HEK293 (cell line): ENCODE measurements at regions not wholly inside any gene's neighbourhood (a gene's known extent, or its start where the extent isn't known, plus 50 kb on each side); places are given as distances from the start of the nearest gene placed in this dataset.

Experiments used
- BCL11A ChIP-seq: fragments of 450-650 bp; formaldehyde crosslinking; IDR thresholded peaks from 2 replicates; pipeline ENCODE4 v1.5.1; 2016; ENCODE audit warnings: low read depth, missing biosample characterization, missing genetic modification characterization
- CTCF ChIP-seq: fragments of 450-650 bp; formaldehyde crosslinking; IDR thresholded peaks from 2 replicates; pipeline ENCODE4 v1.5.1; 2016; ENCODE audit warnings: missing biosample characterization, missing genetic modification characterization
- KLF10 ChIP-seq: fragments of 450-650 bp; IDR thresholded peaks from 2 replicates; pipeline ENCODE4 v1.5.1; 2018; ENCODE audit warnings: missing biosample characterization, mild to moderate bottlenecking, missing genetic modification characterization
- PRDM4 ChIP-seq: fragments of 450-650 bp; formaldehyde crosslinking; IDR thresholded peaks from 2 replicates; pipeline ENCODE4 v1.5.1; 2017; ENCODE audit warnings: missing biosample characterization, missing genetic modification characterization
- TCF7L2 ChIP-seq: IDR thresholded peaks from 2 replicates; pipeline ENCODE4 v1.6.1; 2011; ENCODE audit warnings: low read depth, mild to moderate bottlenecking, inconsistent platforms, low read length, moderate library complexity, borderline replicate concordance
- ZFP3 ChIP-seq: fragments of 450-650 bp; formaldehyde crosslinking; IDR thresholded peaks from 2 replicates; pipeline ENCODE4 v1.5.1; 2016; ENCODE audit warnings: low read depth, missing biosample characterization, missing genetic modification characterization
- ZFP41 ChIP-seq: fragments of 450-650 bp; formaldehyde crosslinking; IDR thresholded peaks from 2 replicates; pipeline ENCODE4 v1.5.1; 2016; ENCODE audit warnings: missing biosample characterization, missing genetic modification characterization, borderline replicate concordance
- ZNF169 ChIP-seq: fragments of 450-650 bp; formaldehyde crosslinking; IDR thresholded peaks from 2 replicates; pipeline ENCODE4 v1.5.1; 2016; ENCODE audit warnings: missing biosample characterization, missing genetic modification characterization

- TF ChIP-seq TCF7L2, result no peak
- no peak for TF ChIP-seq CTCF (tag by site-specific recombination)
- no peak for TF ChIP-seq PRDM4 (tag by site-specific recombination)
- TF ChIP-seq KLF10, result no peak
- no peak for TF ChIP-seq ZNF169 (tag by site-specific recombination)
- no peak for TF ChIP-seq ZFP41
- no peak for TF ChIP-seq BCL11A
- no peak for TF ChIP-seq ZFP3 (tag by site-specific recombination)
Measured at GRCh38 chr1:168435439-168435838, 108.4 kb downstream of the XCL2 start.
